NOMO-1 treated with dmso at 0.1 percent for 144 hours (cell line): ENCODE measurements at regions not wholly inside any gene's neighbourhood (a gene's known extent, or its start where the extent isn't known, plus 50 kb on each side); places are given as distances from the start of the nearest gene placed in this dataset.

Source experiments
- DNase-seq: peaks from one replicate; lab custom pipeline; 2025; ENCODE audit not compliant: unreplicated experiment; lab: John Stamatoyannopoulos, UW

DNA sequence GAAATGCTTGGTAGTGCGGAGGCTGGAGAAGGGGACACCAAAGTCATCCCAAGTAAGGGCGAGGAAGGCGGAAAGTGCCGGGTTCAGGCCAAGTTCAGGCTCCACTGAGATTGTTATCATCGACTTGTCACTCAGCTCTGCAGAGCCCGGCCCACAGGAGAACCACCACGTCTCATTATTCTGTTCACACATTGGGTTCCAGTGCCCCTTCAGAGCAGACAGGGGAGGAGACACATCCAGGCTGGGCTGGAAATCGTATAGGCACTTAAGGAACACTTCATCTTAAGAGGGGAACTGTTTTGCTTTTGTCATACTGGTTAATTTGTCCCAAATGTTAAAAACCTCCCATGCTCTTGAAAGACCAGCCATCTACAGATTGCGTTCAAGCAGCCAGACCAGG, 118.3 kb upstream of the ADAMTS18 start:
- no peak for DNase-seq

DNA sequence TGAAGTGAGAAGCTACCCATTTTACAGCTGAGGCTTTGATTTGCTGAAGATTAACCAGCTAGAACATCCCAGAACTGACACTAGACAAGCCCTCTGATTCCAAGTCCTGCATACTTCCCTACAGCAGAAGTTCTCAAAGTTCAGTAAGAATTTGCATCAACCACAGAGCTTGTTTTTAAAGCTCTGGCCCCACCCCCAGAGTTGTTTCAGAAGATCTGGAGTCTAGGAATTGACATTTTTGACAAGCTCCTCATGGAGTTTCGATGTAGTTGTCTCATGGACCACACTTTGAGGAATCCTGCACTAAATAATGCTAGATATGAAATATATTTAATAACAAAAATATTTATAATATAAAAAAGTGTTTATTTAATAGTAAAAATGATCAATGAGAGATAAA, 120.3 kb upstream of the ADAMTS18 start:
- no peak for DNase-seq

DNA sequence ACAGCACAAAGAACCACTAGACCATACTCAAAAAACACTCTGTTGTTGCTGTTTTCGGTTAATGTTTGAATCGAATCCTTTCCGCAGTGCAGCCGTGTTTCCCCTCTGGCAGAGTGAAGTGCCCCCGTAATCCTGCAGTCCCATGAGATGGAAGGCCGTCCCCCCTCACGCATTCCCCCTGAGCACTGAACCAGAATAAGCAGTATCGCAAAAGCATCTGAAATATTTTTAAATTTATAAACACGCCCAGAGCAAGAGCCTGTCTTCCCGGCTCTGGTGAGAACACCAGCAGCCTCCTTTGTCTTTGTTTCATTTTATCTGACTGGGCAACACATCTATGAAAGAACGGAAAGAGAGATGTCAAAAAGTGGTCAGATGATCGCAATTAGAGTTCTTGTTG, 121.0 kb upstream of the ADAMTS18 start:
- no peak for DNase-seq

DNA sequence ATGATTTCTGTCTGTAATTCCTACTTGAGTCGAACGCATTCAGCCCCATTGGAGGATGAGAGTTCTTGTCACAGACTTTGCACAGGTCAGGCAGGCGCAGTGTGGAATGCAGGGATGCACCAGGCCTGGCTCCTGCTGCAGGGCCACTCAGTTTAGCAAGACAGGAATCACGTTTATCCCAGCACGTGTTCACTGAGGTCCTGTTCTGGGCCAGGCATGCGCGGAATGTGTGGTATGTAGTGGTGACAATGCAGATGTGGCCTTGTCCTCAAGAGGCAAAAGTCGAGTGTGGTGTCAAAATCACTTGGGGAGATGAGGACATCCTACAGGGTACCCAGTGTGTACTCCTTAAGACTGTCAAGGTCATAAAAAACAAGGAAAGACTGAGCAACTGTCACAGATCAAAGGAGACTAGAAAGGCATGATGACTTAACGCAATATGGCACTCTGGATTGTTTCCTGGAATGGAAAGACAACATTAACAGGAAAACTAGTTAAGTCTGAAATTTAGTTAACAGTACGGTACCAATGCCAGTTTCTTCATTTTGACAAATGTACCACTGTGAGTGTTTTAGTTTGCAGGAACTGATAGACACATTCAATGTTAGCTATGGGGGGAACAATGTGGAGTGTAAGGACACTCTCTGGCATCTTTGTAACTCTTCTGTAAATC, 121.5 kb upstream of the ADAMTS18 start:
- no peak for DNase-seq

GRCh38 chr16:77557385-77557784, 122.6 kb upstream of the ADAMTS18 start:
- no peak for DNase-seq

GRCh38 chr16:77558786-77559185, 124.0 kb upstream of the ADAMTS18 start:
- no peak for DNase-seq

DNA sequence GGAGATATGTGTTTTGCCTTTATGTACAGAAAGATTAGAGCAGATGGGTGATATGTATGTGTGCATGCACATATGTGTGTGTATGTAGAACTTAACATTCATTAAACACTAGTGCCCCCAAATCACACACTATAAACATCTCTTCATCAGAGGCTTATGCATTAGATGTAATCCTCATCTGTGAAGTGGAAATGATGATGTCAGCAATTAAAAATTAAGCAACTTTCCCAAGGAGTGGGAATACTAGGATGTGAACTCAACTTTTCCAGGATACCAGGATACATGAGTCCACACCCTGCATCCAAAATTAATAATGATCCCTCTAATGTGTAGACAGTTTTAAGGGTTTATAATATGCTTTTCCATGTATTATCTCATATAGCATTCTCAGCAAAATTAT, 127.7 kb upstream of the ADAMTS18 start:
- no peak for DNase-seq

GRCh38 chr16:77564791-77565390, 130.1 kb upstream of the ADAMTS18 start:
- no peak for DNase-seq

- no peak for DNase-seq
Observed at GRCh38 chr16:77569406-77569805, 134.6 kb upstream of the ADAMTS18 start.

- no peak for DNase-seq
Observed at GRCh38 chr16:77570574-77570973, 135.7 kb upstream of the ADAMTS18 start.

DNA sequence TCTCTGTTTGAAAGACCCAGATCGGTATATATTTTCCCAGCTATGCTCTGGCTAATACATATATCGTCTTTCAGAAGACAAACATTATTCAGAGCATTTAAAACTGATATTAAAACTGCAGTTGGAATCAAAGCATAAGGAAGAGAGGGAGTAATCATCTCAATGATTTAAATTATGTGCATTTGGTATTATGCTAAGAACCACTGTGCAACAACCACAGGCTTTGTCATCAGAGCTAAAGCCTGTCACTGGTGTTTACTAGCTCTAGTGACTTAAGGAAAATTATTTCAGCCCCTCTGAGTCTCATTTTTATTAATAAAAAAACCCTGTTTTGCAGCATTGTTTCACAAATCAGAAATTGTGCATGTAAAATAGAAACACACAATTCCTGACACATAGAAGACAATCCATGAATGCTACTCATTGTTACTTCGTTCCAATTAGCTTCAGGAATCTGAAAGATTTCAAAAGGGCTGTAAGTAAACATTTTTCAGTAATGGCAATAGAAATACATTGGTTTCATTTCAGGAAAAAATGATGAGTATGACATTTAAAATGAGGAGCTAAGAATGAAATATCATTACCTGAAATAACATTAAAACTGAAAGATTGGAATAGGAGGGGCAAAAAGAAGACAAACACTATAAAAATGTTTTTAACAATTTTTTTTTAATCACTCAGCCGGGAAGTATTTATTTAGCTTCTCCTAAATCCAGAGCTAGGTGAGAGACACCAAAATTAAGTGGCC, 136.5 kb upstream of the ADAMTS18 start:
- no peak for DNase-seq

- DNase-seq, result no peak
Observed at GRCh38 chr16:77574867-77575624, 140.2 kb upstream of the ADAMTS18 start.

DNA sequence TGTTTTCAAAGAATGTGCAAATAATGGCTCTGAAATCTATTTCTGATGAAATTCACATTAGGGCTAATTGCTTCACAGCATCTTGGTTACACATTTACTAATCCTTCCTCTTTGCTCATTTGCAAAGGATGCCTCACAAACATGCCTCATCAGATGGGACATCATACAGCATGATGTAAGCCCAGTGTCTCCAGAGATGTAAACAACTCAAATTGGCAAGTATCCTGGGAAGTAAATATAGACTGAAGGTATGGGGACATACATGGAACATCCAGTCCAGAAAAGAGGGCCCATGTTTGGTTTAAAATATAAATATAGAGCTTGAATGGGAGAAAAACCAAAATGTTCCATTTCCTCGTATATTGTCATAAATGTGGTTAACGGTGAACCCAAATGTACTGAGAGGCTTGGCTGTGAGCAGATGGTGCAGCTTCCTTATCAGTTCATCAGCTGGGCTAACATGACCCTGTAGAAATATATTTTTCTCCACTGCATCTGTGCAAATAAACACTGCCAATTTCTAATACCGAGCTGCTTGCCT, 142.9 kb upstream of the NUDT7 start:
- no peak for DNase-seq

GRCh38 chr16:77581706-77582105, 140.6 kb upstream of the NUDT7 start:
- no peak for DNase-seq

- peak; percentile 77 for DNase-seq
Observed at GRCh38 chr16:77584205-77584859, 138.0 kb upstream of the NUDT7 start.

GRCh38 chr16:77585379-77586251, 136.7 kb upstream of the NUDT7 start:
- peak; percentile 67 for DNase-seq

DNA sequence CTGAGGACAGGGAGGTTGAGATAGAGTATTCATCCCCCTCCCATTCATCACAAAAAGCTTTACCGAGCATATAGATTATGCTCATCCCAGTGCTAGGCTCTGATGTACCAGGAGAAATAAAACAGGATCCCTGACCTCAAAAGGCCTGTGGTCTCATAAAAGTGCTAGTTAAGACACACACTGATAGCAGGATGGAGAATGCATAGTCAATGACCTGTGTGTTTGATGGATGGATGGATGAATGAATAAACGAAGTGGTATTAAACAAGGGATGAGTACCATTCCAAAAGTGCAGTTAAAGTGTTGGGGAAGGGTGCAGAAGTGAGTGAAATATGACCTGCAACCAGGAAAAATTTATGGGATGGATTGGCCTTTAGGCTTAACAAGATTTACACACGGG, 133.9 kb upstream of the NUDT7 start:
- DNase-seq, result no peak

DNA sequence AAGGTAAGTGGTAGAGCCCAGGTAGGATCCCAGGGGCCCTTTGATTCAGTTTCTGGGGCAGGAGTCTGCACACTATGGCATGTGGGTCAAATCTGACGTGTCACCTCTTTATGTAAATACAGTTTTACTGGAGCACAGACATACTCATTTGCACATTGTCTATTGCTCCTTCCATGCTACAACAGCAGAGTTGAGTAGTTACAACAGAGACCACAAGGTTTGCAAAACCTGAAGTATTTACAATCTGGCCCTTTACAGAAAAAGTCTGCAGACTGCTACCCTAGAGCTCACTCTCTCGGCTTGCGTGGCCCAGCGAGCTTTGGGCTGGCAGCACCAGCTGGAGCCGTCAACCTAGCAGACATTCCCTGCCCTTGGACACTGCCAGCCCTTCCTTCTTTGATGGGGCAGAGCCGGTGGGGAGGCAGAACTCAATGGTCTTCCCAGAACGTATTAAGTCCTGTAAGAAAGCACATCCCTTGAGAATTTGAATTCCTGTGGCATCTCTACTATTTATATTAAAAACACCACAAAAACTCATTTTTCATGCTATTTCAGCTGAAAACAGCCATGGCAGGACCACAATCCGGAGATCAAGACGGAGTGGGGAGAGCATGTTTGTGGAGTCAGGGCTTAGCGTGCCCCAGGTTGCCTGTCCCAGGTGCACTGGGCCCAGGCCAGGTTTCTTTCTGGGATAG, 133.1 kb upstream of the NUDT7 start:
- DNase-seq, result no peak

DNA sequence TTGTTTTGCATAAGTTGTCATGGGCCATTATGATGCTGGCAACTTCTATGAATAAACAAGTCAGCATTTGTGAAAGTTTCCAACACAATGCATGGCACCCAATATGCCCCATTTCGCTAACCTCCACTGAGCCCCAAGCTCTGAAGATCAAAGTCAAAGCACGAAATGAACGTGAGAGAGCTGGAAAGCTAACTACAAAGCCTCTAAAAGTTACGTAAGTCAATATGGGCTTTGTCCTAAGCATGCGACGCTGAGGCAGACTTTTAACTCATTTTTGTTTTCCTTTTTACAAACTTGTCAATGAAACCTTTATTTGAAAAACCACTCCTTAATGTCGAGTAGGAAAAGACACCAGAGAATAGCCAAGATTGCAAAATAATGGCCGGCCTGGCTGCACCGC, 131.6 kb upstream of the NUDT7 start:
- DNase-seq, result no peak
